ENCODE measurements at regions not wholly inside any gene's neighbourhood (a gene's known extent, or its start where the extent isn't known, plus 50 kb on each side); places are given as distances from the start of the nearest gene placed in this dataset.

- no peak for TF ChIP-seq PATZ1 (CRISPR knock-in tag; IDR thresholded peaks at IDR 0.05; ENCODE audit: borderline replicate concordance)
- no peak for TF ChIP-seq TOX (CRISPR knock-in tag; IDR thresholded peaks at IDR 0.05; ENCODE audit: borderline replicate concordance)
- no peak for TF ChIP-seq ZC3H10 (CRISPR knock-in tag; IDR thresholded peaks at IDR 0.05)
- TF ChIP-seq ZNF70 (CRISPR knock-in tag; IDR thresholded peaks at IDR 0.05), result no peak
- TF ChIP-seq ZNF8 (CRISPR knock-in tag; IDR thresholded peaks at IDR 0.05), result no peak
- TF ChIP-seq ZFP30 (CRISPR knock-in tag; IDR thresholded peaks at IDR 0.05), result no peak
- no peak for TF ChIP-seq BACH2 (CRISPR knock-in tag; IDR thresholded peaks at IDR 0.05; ENCODE audit: borderline replicate concordance)
- no peak for TF ChIP-seq CSDC2 (CRISPR knock-in tag; IDR thresholded peaks at IDR 0.05)
Observed at GRCh38 chr11:129321076-129321475, 54.6 kb upstream of the BARX2 start.

All from SK-N-SH treated with all-trans-retinoic acid at 6 μM for 48 hours (cell line).